ENCODE measurements at regions not wholly inside any gene's neighbourhood (a gene's known extent, or its start where the extent isn't known, plus 50 kb on each side); places are given as distances from the start of the nearest gene placed in this dataset.

- TF ChIP-seq BRCA1 (IDR thresholded peaks at IDR 0.05; ENCODE audit: low read depth, low read length) (no peak), CTCF (IDR thresholded peaks at IDR 0.05; ENCODE audit: control extremely low read depth in 1 of 3, insufficient read depth in 1 of 3, low read depth in 1 of 3, low read length in 3 of 3) (no peak), RAD21 (IDR thresholded peaks at IDR 0.05 in 1 of 2, conservative IDR thresholded peaks at IDR 0.05 in 1 of 2; ENCODE audit: low read depth in 2 of 2, low read length in 2 of 2) (no peak), JUND (IDR thresholded peaks at IDR 0.05; ENCODE audit: low read length) (no peak), EZH2 (IDR thresholded peaks at IDR 0.05; ENCODE audit: low read depth, low read length, severe bottlenecking) (no peak)
- TF ChIP-seq, protein P1, sequence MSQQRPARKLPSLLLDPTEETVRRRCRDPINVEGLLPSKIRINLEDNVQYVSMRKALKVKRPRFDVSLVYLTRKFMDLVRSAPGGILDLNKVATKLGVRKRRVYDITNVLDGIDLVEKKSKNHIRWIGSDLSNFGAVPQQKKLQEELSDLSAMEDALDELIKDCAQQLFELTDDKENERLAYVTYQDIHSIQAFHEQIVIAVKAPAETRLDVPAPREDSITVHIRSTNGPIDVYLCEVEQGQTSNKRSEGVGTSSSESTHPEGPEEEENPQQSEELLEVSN (IDR thresholded peaks at IDR 0.05), result no peak
Observed at GRCh38 chr7:41367967-41368882, 334.7 kb downstream of the INHBA start.
